SJCRH30 (cell line): ENCODE measurements at regions not wholly inside any gene's neighbourhood (a gene's known extent, or its start where the extent isn't known, plus 50 kb on each side); places are given as distances from the start of the nearest gene placed in this dataset.

Experiments used
- DNase-seq, 2 experiments: peaks; one replicate each; pipeline ENCODE4 v3.0.0-alpha.2; 2015 to 2020
- H3K27ac ChIP-seq: fragments of 250-450 bp; sonication (Bioruptor Pico); 2 replicates; pipeline ENCODE4 v1.5.1; 2020; ENCODE audit warnings: mild to moderate bottlenecking, moderate library complexity
- H3K27me3 ChIP-seq: fragments of 250-450 bp; sonication (Bioruptor Pico); 2 replicates; pipeline ENCODE4 v1.5.1; 2020; ENCODE audit warnings: mild to moderate bottlenecking, moderate library complexity
- H3K36me3 ChIP-seq: fragments of 250-450 bp; sonication (Bioruptor Pico); 2 replicates; pipeline ENCODE4 v1.5.1; 2020; ENCODE audit warnings: mild to moderate bottlenecking, moderate library complexity
- H3K4me1 ChIP-seq: fragments of 250-450 bp; sonication (Bioruptor Pico); 2 replicates; pipeline ENCODE4 v1.5.1; 2020; ENCODE audit warnings: mild to moderate bottlenecking, moderate library complexity
- H3K4me3 ChIP-seq: fragments of 250-450 bp; sonication (Bioruptor Pico); 2 replicates; pipeline ENCODE4 v1.5.1; 2020; ENCODE audit warnings: mild to moderate bottlenecking, moderate library complexity
- H3K9me3 ChIP-seq: fragments of 250-450 bp; sonication (Bioruptor Pico); replicated peaks from 2 replicates; pipeline ENCODE4 v1.5.1; 2020; ENCODE audit warnings: mild to moderate bottlenecking, moderate library complexity

DNA sequence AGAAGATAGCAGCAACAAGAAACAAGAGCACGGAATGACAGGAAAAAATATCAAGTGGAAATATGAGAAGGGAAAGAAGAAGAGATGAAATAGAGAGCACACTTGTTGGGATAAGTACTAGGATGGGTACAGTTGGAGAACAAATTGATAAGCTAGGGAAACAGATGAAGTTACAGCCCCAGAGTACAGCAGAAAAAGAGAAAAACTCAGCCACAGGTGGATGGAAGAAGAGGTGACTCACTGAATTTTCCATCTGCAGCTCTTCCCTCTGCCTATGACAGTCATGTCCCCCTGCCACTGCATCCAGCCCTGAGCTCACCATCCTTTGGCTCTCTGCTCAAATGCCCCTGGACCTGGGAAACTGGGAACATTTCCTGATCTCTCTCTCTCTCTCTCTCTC, 209.0 kb downstream of the BCOR start:
- Histone ChIP-seq H3K27me3 (no peaks in the 10 kb centered on the region), H3K36me3 (no peaks in the 10 kb centered on the region), H3K27ac (no peak overlapping the region), H3K4me3 (no peak overlapping the region), H3K4me1 (no peaks in the 10 kb centered on the region), H3K9me3 (no peaks in the 10 kb centered on the region)
- no peak for DNase-seq

DNA sequence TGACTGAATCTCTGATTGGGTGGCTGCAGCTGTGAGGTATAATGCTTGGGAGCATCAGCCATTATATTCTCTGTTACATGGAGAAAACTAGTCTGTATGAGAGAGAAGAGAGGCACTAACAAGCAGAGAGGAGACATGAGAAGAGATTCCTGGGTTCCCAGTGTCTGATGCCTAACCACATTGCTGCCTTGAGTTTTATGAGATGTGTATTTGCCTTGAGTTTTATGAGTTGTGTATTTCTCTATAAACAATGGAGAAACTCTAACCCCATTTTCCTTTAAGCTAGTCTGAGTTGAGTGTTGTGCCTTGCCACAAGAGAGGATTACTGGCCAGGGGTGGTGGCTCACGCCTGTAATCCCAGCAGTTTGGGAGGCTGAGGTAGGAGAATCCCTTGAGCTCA, 208.1 kb downstream of the BCOR start:
- no peaks in the 10 kb centered on the region for H3K27me3 ChIP-seq
- H3K36me3 ChIP-seq: no peaks in the 10 kb centered on the region
- DNase-seq: no peak
- no peak overlapping the region for H3K27ac ChIP-seq
- no peaks in the 10 kb centered on the region; the same call in 1 of the 2 replicates for H3K4me1 ChIP-seq
- no peak overlapping the region for H3K4me3 ChIP-seq
- no peaks in the 10 kb centered on the region for H3K9me3 ChIP-seq

DNA sequence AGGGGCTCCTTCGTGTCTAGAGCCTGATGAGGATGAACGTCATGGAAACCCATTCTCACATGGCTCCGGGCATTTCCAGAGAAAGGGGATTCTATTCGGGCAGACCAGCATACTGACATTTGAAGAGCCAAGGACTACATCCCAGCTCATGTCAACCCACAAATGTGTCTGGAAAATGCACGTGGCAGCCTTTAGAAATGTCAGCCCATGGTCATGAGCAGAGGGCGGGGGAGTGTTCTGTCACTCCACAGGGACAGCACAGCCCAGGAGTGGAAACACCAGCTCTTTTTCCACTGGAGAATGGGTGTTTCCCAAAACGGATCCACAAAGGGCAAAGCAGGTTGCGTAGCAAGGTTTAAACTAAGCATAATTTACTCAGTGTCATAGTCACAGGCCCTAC, 207.0 kb downstream of the BCOR start:
- no peaks in the 10 kb centered on the region for H3K36me3 ChIP-seq
- no peaks in the 10 kb centered on the region for H3K9me3 ChIP-seq
- DNase-seq: no peak
- H3K4me3 ChIP-seq: no peak overlapping the region
- no peak overlapping the region for H3K27ac ChIP-seq
- no peaks in the 10 kb centered on the region for H3K27me3 ChIP-seq
- H3K4me1 ChIP-seq: peaks cover 10% of the 10 kb centered on the region

DNA sequence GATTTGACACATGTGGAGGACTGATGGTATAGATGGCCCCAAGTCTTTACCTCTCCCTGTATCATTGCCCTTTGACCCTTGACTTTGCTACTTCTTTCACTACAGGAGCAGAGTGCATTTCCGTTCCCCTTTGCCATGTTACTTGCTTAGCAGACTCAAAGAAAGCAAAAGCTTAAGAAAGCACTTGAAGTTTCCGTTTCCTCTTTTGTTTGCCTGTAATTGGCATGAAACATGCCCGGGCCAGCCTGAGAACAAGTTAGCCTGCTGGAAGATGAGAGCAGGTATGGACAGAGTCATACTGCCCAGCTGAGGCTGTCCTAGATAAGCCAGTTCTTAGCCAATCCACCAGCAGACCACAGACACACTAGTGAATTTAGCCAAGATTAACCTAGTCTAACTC, 206.0 kb downstream of the BCOR start:
- DNase-seq: no peak
- Histone ChIP-seq H3K36me3 (no peaks in the 10 kb centered on the region), H3K27ac (no peak overlapping the region), H3K4me1 (peaks cover 15% of the 10 kb centered on the region), H3K4me3 (no peak overlapping the region), H3K27me3 (no peaks in the 10 kb centered on the region), H3K9me3 (no peaks in the 10 kb centered on the region)

DNA sequence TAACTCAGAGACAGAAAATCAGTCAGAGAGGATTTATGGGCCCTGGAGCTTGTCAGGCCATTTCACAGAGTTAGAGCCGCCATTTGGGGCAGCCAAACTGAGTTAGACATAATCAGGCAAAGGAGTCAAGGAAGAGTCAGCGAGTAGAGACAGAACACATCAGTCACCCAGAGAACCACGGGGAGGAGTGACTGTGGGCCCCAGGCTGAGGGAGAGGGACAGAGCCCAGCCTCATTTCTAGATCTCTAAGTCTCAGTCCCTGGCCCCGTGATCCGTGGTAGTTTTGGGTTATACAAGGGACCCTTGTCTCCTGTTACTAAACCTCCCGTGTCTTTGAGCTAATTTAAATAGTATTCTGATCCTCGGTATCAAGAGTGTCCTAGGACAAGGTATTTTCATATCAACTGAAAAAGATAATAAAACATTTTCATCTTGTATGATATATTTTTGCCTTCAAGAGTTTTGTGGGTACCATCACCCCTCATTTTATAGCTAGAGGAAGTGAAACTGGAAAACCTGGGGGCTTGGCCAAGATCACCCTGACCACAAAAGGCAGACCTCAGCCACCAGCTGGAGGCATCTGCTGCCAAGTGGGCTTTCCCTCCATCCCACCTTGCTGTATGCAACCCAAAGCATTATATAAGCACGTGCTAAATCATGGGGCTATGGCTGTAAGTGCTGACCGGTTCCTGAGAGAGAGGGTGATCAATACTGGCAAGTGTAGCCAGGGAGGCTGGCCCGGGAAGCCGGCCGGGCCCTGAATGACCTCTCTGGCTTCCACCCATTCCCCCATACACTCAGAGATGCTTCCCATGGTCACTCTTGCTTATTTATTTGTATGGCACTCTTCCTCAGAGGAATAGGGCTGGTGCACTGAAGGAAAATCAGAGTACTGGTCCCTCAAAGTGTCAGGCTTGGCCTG, 204.1 kb downstream of the BCOR start:
- H3K4me3 ChIP-seq: no peak overlapping the region
- H3K27ac ChIP-seq: no peak overlapping the region
- H3K27me3 ChIP-seq: no peaks in the 10 kb centered on the region
- no peaks in the 10 kb centered on the region for H3K9me3 ChIP-seq
- no peaks in the 10 kb centered on the region for H3K36me3 ChIP-seq
- H3K4me1 ChIP-seq: peaks cover 26% of the 10 kb centered on the region
- DNase-seq: no peak

DNA sequence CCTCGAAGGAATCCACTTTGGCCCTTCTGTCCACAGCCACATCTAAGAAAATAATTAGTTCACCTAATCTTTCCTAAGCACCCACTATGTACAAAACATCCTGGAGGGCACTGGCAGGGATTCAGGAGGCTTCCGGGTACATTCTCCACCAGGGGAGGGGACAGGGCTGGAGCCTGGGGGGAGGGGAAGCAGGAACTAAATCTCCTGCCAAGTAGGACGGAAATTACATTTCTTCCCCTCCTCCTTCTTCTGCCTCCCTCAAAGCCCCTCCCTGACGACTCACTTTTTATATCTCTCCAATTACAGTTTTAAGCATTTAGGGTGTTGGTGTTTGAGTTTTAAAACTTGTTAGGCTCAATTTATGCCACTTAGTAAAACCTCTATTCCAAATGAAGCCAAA, 203.1 kb downstream of the BCOR start:
- no peaks in the 10 kb centered on the region for H3K27me3 ChIP-seq
- no peak overlapping the region for H3K27ac ChIP-seq
- H3K4me3 ChIP-seq: no peak overlapping the region
- H3K4me1 ChIP-seq: peaks cover 27% of the 10 kb centered on the region
- no peaks in the 10 kb centered on the region for H3K9me3 ChIP-seq
- peak; percentile 43 to 47 for DNase-seq
- no peaks in the 10 kb centered on the region for H3K36me3 ChIP-seq

DNA sequence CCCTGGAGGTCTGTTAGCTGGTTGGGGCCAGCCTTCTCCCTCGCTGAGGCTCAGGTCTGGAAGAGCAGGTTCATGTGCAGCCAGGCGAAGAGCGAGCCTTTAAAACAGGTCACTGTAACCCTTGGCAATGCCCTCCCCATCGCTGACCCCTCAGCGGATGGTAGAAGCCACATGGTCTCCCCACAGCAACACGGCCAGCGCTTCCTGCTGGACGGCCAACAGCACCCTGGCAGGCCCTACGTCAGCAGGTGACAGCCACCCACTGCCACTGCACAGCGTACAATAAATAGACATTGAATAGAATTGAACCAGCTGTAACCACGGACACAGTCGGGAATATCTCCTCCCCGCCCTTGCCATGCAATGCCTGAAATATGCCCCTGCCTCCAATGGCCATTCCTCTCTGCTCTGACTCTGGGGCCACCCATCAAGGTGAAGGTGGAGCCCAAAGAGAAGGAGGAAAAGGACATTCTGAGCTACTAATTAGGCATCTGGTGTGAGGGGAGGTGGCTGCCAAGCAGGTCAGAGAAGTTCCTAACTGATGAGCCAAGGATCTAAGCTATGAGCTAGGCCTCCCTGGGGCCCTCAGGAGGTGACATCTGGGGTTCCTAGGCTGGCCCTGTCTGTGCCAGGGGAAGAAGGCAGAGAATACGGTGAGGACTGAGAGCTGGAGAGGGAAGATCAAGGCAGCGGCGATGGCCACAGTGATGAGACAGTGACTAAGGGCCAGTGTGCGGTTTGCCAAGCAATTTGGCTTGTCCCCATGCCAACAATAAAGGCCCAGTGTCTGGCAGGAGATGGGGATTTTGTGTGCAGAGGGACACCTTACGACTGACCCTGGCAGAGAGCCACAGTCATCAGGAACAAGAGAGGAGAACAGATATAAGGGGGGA, 202.3 kb downstream of the BCOR start:
- Histone ChIP-seq H3K27ac (peak overlapping the region; percentile 98), H3K4me1 (peaks cover 32% of the 10 kb centered on the region), H3K36me3 (no peaks in the 10 kb centered on the region), H3K9me3 (no peaks in the 10 kb centered on the region), H3K27me3 (no peaks in the 10 kb centered on the region), H3K4me3 (no peak overlapping the region)
- peak in 1 of 2 experiments; percentile 23 for DNase-seq

DNA sequence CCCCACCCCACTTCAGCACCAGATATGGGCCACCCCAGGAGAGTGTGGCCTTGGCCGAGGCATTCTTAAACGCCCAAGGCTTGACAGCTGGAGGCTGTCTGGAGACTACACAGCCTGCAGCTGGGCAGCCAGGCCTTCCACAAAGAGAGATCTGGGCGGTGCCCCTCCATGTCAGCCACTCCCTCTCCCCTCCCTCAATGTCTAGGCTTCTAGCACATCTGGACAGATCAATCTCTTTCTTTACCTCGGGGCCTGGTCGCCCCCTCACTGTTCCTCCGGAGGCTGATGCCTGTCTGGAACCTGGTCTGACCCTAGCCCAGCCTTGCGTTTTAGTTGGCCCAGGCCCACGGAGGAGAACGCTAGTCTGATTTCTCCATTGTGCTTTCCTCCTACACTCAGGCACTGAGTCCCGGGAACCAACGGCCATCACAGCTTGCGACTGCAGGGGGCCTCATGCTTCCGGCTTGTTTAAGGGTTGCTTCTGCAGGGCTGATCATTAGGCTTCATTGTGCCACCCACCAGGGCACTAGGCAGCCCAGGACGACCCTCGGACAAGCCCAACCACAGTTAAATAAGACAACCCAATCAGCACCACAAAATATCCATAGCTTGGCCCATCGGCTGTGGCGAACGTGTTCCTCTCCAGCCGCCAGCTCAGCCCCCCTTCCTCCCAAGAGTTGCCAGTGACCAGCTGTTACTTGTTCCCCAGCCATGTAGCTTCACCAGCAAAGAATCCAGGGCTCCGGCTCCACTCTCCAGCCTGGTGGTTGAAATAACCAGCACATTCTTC, 200.6 kb downstream of the BCOR start:
- peak; percentile 86 to 89 for DNase-seq
- Histone ChIP-seq H3K4me1 (peaks cover 36% of the 10 kb centered on the region), H3K27ac (peak overlapping the region; percentile 98), H3K4me3 (peak overlapping the region; percentile 43), H3K9me3 (no peaks in the 10 kb centered on the region), H3K27me3 (no peaks in the 10 kb centered on the region), H3K36me3 (no peaks in the 10 kb centered on the region)

DNA sequence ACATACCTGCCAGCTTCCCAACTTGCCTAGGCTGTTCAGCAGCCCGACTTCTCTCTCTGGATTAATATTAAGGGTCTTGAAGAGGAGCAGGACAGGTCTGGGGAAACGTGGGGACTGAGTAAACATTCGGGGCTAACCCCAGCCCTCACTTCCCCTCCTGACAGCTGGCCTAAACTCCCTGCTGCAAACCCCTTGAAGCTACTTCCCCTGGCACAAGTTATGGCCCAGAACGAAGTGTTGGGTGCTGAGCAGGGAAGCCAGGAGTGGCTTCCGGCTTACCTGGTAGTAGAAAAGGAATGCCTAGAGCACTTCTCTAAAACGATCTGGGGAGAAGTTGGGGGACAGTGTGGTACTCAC, 200.0 kb downstream of the BCOR start:
- Histone ChIP-seq H3K4me3 (peak overlapping the region; percentile 43), H3K4me1 (peaks cover 36% of the 10 kb centered on the region), H3K36me3 (no peaks in the 10 kb centered on the region), H3K27me3 (no peaks in the 10 kb centered on the region), H3K9me3 (no peaks in the 10 kb centered on the region), H3K27ac (peak overlapping the region; percentile 98)
- no peak for DNase-seq

DNA sequence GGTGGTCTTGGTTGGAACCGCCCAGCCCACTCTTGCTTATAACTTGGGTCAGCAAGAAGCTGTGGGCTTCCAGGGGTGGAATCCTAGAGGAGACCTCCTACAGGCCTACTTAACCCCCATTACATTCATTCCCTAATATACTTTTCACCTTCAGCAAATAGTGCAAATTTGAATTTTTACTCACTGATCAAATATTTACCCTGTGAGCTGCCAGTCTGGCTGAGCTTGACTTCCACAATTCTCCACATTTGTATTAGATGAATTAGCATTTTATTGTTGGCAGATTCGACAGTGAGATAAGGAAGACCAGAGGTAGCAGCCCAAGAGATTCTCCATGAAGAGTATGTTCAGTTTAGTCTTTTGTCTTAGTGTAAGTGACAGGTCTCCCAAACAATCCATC, 199.6 kb downstream of the BCOR start:
- Histone ChIP-seq H3K36me3 (no peaks in the 10 kb centered on the region), H3K9me3 (no peaks in the 10 kb centered on the region), H3K4me1 (peaks cover 36% of the 10 kb centered on the region), H3K27me3 (no peaks in the 10 kb centered on the region), H3K4me3 (peak overlapping the region; percentile 43; the same call in 1 of the 2 replicates), H3K27ac (peak overlapping the region; percentile 98)
- DNase-seq: no peak

DNA sequence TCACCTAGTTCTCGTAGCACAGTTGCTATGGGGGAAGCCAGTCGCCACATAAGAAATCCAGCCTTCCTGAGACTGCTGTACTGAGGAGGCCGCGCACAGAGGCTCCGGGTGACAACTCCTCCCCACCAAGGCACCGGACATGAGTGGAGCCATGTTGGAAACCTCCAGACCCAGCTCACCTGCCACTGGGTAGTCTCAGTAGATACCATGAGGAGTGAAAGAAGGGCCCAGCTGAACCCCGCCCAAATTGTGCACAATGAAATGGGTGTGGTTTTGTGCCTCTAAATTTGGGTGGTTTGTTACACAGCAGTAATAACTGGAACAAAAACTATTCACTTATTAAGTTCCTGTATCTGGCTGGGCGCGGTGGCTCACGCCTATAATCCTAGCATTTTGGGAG, 198.7 kb downstream of the BCOR start:
- H3K4me3 ChIP-seq: no peak overlapping the region
- no peaks in the 10 kb centered on the region for H3K9me3 ChIP-seq
- no peak for DNase-seq
- H3K36me3 ChIP-seq: no peaks in the 10 kb centered on the region
- no peak overlapping the region for H3K27ac ChIP-seq
- H3K4me1 ChIP-seq: peaks cover 36% of the 10 kb centered on the region
- no peaks in the 10 kb centered on the region for H3K27me3 ChIP-seq

DNA sequence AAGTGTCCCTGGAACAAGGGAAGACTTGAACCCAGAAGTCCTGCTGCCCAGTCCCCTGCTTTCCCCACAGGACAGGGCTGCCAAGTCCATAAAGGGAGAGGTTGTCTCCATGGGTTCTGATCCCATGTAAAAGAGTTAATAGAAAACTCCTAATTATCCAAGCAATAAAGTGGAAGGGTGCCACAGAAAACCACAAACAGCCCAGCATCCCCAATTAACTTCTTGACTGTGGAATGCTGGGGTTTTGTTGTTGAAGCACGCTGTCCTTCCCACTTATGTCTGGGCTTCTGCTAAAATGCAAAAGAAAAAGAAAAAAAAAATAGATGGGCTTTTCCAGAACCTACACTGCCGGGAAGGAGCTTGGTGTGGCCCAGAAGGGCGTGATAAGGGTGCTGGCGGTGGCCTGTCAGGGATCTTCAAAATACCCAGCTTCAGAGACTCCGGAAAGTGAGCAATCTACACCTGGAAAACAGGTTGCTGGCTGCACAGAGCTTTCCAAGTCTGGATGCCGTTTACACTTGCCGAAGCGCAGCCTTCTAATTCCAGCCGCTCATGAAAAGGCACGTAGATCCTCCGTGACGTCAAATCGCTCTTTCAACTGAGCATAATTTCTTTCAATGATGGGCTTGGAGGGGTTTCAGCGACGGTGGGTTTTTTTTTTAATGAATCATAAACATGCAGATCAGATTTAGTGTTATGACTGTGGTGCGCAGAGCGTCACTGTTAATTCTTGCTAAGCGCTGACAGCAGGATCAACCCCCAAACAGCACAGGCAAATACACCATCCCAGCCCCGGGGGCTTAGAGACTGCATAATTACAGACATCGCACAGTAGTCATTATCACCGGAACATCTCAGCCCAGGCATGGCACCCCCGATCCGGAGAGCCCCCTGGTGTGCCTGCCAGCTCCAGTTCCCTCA, 197.6 kb downstream of the BCOR start:
- peak overlapping the region; percentile 66 for H3K27ac ChIP-seq
- no peaks in the 10 kb centered on the region for H3K9me3 ChIP-seq
- H3K36me3 ChIP-seq: no peaks in the 10 kb centered on the region
- H3K27me3 ChIP-seq: no peaks in the 10 kb centered on the region
- peak in 1 of 2 experiments; percentile 54 for DNase-seq
- H3K4me3 ChIP-seq: peak overlapping the region; percentile 54
- H3K4me1 ChIP-seq: peaks cover 38% of the 10 kb centered on the region

DNA sequence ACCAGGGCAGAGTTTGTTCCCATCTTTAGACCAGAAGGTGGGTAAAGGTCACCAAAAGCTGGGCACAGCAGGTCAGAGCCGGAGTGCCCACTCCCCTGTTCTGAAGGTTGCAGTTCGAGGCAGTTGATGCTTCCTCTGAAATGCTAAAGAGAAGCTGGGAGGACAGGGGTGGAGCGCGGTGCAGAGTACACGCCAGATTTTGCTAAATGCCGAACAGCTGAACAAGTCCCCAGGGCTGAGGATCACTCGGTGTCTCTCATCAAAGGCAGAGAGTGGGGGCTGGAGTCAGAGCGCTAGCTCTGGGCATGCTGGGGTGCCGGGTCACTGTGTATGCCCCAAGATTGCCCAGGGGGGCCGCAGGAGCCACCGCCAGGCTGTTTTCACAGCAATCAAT, 197.0 kb downstream of the BCOR start:
- DNase-seq: peak; percentile 66 to 76
- Histone ChIP-seq H3K27me3 (no peaks in the 10 kb centered on the region), H3K4me1 (peaks cover 34% of the 10 kb centered on the region)

DNA sequence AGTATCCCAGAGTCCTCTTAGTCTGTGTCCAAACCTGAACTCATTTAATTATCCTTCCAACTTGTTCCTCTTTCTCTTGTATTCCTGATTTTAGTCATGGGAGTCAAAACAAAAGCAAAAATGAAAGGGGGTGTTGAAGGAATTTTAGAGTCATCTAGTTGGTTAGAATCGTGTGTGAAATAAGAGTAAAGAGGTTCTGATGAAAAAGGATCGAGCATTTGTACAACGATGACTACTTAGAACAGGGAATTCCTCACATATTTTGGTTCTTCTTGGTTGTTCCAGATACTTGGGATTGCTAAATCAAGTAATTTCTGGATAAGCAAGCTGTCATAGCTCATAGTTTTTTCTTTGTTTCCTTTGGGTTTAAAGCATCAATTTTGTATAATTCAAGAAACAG, 194.4 kb downstream of the BCOR start:
- Histone ChIP-seq H3K36me3 (no peaks in the 10 kb centered on the region), H3K27ac (no peak overlapping the region), H3K9me3 (no peaks in the 10 kb centered on the region), H3K27me3 (no peaks in the 10 kb centered on the region), H3K4me3 (no peak overlapping the region), H3K4me1 (peaks cover 44% of the 10 kb centered on the region)
- DNase-seq: no peak

More for the DNA sequence above, 197.0 kb downstream of the BCOR start:
- Histone ChIP-seq H3K27ac (peak overlapping the region; percentile 66), H3K4me3 (peak overlapping the region; percentile 54), H3K9me3 (no peaks in the 10 kb centered on the region), H3K36me3 (no peaks in the 10 kb centered on the region)
